OCI-LY3 (cell line): ENCODE measurements at regions not wholly inside any gene's neighbourhood (a gene's known extent, or its start where the extent isn't known, plus 50 kb on each side); places are given as distances from the start of the nearest gene placed in this dataset.

Source experiments
- H2AFZ ChIP-seq: fragments of 200-600, 300-600 bp; shearing (Covaris generic); 2 replicates; pipeline ENCODE4 v1.6.0; 2014; ENCODE audit warnings: antibody characterized with exemption, low read depth, low read length
- H3K27ac ChIP-seq: fragments of 200-600, 300-600 bp; sonication (generic); 2 replicates; pipeline ENCODE4 v1.5.1; 2014; ENCODE audit warnings: mild to moderate bottlenecking, low read length, moderate library complexity, mixed read lengths
- H3K27me3 ChIP-seq: fragments of 200-600, 300-600 bp; sonication (generic); 2 replicates; pipeline ENCODE4 v1.6.1; 2014; ENCODE audit warnings: low read depth, low read length, mixed read lengths
- H3K36me3 ChIP-seq: fragments of 200-600, 300-600 bp; sonication (generic); replicated peaks from 2 replicates; pipeline ENCODE3; 2014; ENCODE audit warnings: low read depth, low read length, mixed read lengths
- H3K4me1 ChIP-seq: fragments of 300-600, 200-600 bp; sonication (generic); 2 replicates; pipeline ENCODE4 v1.6.1; 2014; ENCODE audit warnings: low read length, mixed read lengths
- H3K4me2 ChIP-seq: fragments of 200-600, 300-600 bp; sonication (generic); 2 replicates; pipeline ENCODE4 v1.6.1; 2014; ENCODE audit warnings: low read length, mixed read lengths
- H3K4me3 ChIP-seq: fragments of 300-600, 200-600 bp; sonication (generic); 2 replicates; pipeline ENCODE4 v1.5.1; 2014; ENCODE audit warnings: antibody characterized with exemption, mild to moderate bottlenecking, low read length, moderate library complexity
- H3K79me2 ChIP-seq: fragments of 300-600, 200-600 bp; shearing (Covaris generic); 2 replicates; pipeline ENCODE4 v1.6.1; 2014; ENCODE audit warnings: mild to moderate bottlenecking, low read length, mixed read lengths
- H3K9ac ChIP-seq: fragments of 300-600, 200-600 bp; shearing (Covaris generic); 2 replicates; pipeline ENCODE4 v1.6.0; 2014; ENCODE audit warnings: mild to moderate bottlenecking, low read length, moderate library complexity
- H3K9me3 ChIP-seq: fragments of 200-600, 300-600 bp; shearing (Covaris generic); 2 replicates; pipeline ENCODE4 v1.6.1; 2014; ENCODE audit warnings: low read length, mixed read lengths; ENCODE audit not compliant: insufficient read depth
- H4K20me1 ChIP-seq: fragments of 200-600, 300-600 bp; sonication (generic); 2 replicates; pipeline ENCODE4 v1.6.1; 2016; ENCODE audit warnings: low read length, mixed read lengths; ENCODE audit not compliant: insufficient read depth
- EZH2phosphoT487 ChIP-seq: fragments of 200-600 bp; shearing (Covaris generic); IDR thresholded peaks from 2 replicates; pipeline ENCODE4 v1.6.1; 2018; ENCODE audit warnings: antibody characterized with exemption, mixed run types, low read depth
- TF ChIP-seq, protein P1 (sequence below): fragments of 200-600, 300-600 bp; sonication (generic); IDR thresholded peaks from 2 replicates; pipeline ENCODE4 v1.5.1; 2014; ENCODE audit warnings: antibody characterized with exemption, low read length, low read depth

DNA sequence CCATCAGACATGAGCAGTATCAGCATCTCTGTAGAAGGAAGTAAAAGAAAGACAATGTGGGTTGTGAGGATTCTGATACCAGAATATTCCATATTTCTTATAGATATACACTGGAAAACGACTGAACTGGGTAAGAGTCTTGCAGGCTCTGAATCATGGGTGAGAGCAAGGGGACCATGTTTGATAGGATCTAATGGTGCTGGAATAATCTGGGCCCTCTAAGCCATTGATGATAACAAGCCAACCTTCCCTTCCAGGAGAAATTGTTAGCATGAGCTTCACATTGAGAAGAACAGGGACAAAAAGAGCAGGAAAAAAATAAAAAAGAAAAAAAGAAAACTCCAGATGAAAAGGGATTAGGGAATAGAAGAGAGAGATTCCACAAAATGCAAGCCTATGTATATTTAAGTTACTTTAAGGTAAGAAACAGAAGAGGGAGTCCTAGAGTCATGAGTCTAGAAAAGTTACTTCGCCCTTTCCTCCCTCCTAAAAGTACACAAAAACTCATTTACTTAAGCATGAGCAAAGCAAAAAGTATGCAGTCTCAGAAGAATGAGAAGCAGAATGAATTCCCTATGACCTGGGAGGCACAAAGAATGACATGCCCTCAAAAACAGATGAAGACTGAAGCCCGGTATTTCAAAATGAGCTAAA, 181.9 kb downstream of the TMEM26 start:
- Histone ChIP-seq H4K20me1 (no peaks in the 10 kb centered on the region), H2AFZ (no peak overlapping the region), H3K27ac (no peak overlapping the region), H3K9ac (no peak overlapping the region), H3K27me3 (no peaks in the 10 kb centered on the region), H3K4me2 (no peak overlapping the region), H3K36me3 (no peaks in the 10 kb centered on the region), H3K9me3 (no peaks in the 10 kb centered on the region), H3K79me2 (no peaks in the 10 kb centered on the region), H3K4me3 (no peak overlapping the region), H3K4me1 (no peaks in the 10 kb centered on the region)
- no peak for TF ChIP-seq EZH2phosphoT487
- TF ChIP-seq, protein P1, sequence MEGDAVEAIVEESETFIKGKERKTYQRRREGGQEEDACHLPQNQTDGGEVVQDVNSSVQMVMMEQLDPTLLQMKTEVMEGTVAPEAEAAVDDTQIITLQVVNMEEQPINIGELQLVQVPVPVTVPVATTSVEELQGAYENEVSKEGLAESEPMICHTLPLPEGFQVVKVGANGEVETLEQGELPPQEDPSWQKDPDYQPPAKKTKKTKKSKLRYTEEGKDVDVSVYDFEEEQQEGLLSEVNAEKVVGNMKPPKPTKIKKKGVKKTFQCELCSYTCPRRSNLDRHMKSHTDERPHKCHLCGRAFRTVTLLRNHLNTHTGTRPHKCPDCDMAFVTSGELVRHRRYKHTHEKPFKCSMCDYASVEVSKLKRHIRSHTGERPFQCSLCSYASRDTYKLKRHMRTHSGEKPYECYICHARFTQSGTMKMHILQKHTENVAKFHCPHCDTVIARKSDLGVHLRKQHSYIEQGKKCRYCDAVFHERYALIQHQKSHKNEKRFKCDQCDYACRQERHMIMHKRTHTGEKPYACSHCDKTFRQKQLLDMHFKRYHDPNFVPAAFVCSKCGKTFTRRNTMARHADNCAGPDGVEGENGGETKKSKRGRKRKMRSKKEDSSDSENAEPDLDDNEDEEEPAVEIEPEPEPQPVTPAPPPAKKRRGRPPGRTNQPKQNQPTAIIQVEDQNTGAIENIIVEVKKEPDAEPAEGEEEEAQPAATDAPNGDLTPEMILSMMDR, result no peak

DNA sequence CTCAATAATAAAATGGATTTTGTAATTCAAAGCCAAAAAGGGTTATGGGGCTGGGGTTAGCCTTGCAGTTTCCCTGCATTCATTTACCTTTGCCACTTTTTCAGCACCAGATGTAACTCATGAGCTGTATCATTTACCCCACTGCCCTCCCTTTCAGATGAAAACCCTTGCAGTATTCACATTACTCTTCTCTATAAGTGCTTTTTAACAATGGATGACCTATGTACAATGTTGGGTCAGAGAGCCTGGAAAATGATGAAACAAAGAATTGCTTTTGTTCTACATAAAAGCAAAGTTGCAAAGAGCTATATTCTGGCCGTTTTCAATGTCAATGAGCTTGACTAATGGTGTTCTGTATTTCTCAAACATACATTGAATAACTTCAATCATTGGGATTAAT, 189.7 kb downstream of the TMEM26 start:
- H3K4me3 ChIP-seq, result no peak overlapping the region
- TF ChIP-seq EZH2phosphoT487, result no peak
- TF ChIP-seq, protein P1, result no peak

DNA sequence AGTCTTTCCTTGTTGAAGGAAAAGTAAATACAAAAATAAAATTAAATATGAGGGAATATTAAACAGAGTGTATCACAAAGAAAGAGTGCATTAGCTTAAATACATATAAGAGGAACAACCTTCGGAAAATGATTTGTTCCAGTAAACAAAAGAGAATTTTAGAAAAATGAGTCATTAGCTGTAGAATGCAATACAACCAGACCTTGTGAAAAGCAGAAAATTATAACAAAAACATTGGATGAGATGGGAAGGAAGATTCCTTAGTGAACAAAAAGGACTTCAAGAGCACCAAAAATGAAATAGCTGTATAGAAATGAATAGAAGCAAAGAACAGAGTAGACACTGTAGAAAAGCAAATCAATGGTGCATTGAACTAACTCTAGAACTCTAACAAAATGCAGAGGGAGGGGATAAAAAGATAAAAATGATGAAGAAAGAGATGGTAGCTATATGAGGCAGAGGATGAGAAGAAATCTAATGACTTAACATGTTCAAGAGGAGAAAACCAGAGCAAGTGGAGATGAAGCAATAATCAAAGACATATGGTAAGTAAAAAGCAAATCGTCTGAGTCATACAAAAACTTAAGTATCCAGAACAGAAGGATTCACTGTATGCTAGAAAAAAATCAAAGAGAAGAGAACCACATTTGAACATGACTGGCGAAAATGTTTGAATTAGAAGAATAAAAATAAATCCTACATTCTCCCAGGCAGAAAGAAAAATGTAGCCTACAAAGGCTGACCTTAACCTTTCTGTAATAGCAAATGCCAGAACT, 190.5 kb downstream of the TMEM26 start:
- Histone ChIP-seq H3K4me3 (no peak overlapping the region), H4K20me1 (no peaks in the 10 kb centered on the region), H3K4me2 (no peak overlapping the region), H3K9ac (no peak overlapping the region), H3K4me1 (no peaks in the 10 kb centered on the region), H2AFZ (no peak overlapping the region), H3K27me3 (no peaks in the 10 kb centered on the region), H3K9me3 (no peaks in the 10 kb centered on the region), H3K27ac (no peak overlapping the region), H3K79me2 (no peaks in the 10 kb centered on the region), H3K36me3 (no peaks in the 10 kb centered on the region)
- TF ChIP-seq EZH2phosphoT487, result no peak
- TF ChIP-seq, protein P1, result no peak

More for the DNA sequence above, 189.7 kb downstream of the TMEM26 start:
- H3K4me1 ChIP-seq, result no peaks in the 10 kb centered on the region
- H3K4me2 ChIP-seq, result no peak overlapping the region
- H3K9me3 ChIP-seq, result no peaks in the 10 kb centered on the region
- no peaks in the 10 kb centered on the region for H3K36me3 ChIP-seq
- no peaks in the 10 kb centered on the region for H3K27me3 ChIP-seq
- no peak overlapping the region for H3K27ac ChIP-seq
- no peaks in the 10 kb centered on the region for H4K20me1 ChIP-seq
- no peak overlapping the region for H3K9ac ChIP-seq
- no peak overlapping the region for H2AFZ ChIP-seq
- H3K79me2 ChIP-seq, result no peaks in the 10 kb centered on the region

DNA sequence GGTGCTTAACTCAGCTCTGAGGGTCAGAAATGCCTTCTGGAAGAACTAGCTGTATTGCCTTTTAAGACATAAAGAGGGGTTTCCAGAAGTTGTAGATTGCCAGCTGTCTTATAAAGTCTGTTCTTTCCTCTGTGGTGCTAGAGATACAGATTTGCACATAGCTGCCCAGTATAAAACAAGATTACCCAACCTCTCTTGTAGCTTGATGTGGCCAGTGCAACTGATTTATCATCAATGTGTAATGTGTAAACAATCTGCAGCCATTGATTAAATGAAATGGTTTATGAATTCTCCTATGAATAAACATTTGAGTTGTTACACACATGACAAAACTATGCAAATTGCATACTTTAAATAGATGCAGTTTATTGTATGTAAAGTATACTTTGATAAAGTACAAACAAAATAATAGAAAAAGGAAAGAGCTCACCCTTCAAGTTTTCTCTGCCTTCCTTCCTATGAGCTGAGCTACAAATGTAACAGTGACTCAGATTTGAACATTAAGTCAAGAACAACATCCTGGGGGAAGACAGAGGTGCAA, 195.2 kb downstream of the TMEM26 start:
- Histone ChIP-seq H3K4me1 (no peaks in the 10 kb centered on the region), H3K4me3 (no peak overlapping the region), H2AFZ (no peak overlapping the region), H3K4me2 (no peak overlapping the region), H3K9ac (no peak overlapping the region), H3K36me3 (no peaks in the 10 kb centered on the region), H4K20me1 (no peaks in the 10 kb centered on the region), H3K79me2 (no peaks in the 10 kb centered on the region), H3K27ac (no peak overlapping the region), H3K9me3 (no peaks in the 10 kb centered on the region), H3K27me3 (no peaks in the 10 kb centered on the region)
- TF ChIP-seq, protein P1, result no peak
- TF ChIP-seq EZH2phosphoT487, result no peak
